Lung (tissue), 11 donors: ENCODE measurements at regions not wholly inside any gene's neighbourhood (a gene's known extent, or its start where the extent isn't known, plus 50 kb on each side); places are given as distances from the start of the nearest gene placed in this dataset.

Source experiments
- ATAC-seq: fragments of 200-7000 bp; cut with Tn5 transposase; one replicate; pipeline ENCODE4 v1.9.1; 2020; ENCODE audit warnings: moderate number of reproducible peaks; ENCODE audit not compliant: insufficient read depth, low FRiP score
- DNase-seq, 3 donors: peaks; one replicate each; pipeline ENCODE4 v3.0.0-alpha.2; 2013 to 2017
- H3K27ac ChIP-seq, 2 donors: one replicate each; pipeline ENCODE4 v1.5.1; 2013; ENCODE audit warnings: mild to moderate bottlenecking in 2 of 2, moderate library complexity in 2 of 2, control low read depth in 1 of 2, inconsistent platforms in 1 of 2, low read depth in 1 of 2, low read length in 1 of 2
- H3K27me3 ChIP-seq, 3 donors: one replicate each; pipeline ENCODE4 v1.5.1; 2013; ENCODE audit warnings: low read length in 2 of 3; ENCODE audit not compliant: control insufficient read depth in 3 of 3, insufficient read depth in 3 of 3
- H3K36me3 ChIP-seq, 4 donors: one replicate each; pipeline ENCODE4 v1.5.1; 2013; ENCODE audit warnings: low read length in 4 of 4, mild to moderate bottlenecking in 1 of 4, moderate library complexity in 1 of 4; ENCODE audit not compliant: control insufficient read depth in 4 of 4, insufficient read depth in 4 of 4
- H3K4me1 ChIP-seq, 5 donors: one replicate each; pipeline ENCODE4 v1.5.1; 2013; ENCODE audit warnings: low read length in 5 of 5, mild to moderate bottlenecking in 2 of 5, moderate library complexity in 1 of 5; ENCODE audit not compliant: control insufficient read depth in 5 of 5, insufficient read depth in 5 of 5
- H3K4me3 ChIP-seq: one replicate; pipeline ENCODE4 v1.5.1; 2013; ENCODE audit warnings: mild to moderate bottlenecking, control low read depth, moderate library complexity
- H3K9ac ChIP-seq, 2 donors: one replicate each; pipeline ENCODE4 v1.5.1; 2013; ENCODE audit warnings: low read length in 2 of 2, control low read depth in 1 of 2; ENCODE audit not compliant: insufficient read depth in 1 of 2
- H3K9me3 ChIP-seq, 4 donors: one replicate each; pipeline ENCODE4 v1.5.1; 2013; ENCODE audit warnings: low read length in 3 of 4, mild to moderate bottlenecking in 1 of 4, moderate library complexity in 1 of 4; ENCODE audit not compliant: control insufficient read depth in 4 of 4, insufficient read depth in 3 of 4
- CTCF ChIP-seq: IDR thresholded peaks from 2 replicates; pipeline ENCODE4 v1.5.1; 2012; ENCODE audit warnings: mild to moderate bottlenecking; ENCODE audit errors: control extremely low read depth, extremely low read depth
- WGBS, 2 donors: extraction: QIAGEN DNeasy Blood & Tissue Kit; methylation state at CpG; one replicate each; pipeline ENCODE4 v1.1.7; 2013; 5-methylcytosine and 5-hydroxymethylcytosine counted together
- donor health status: control.
- donor health status: control.
- donor health status: Bipolar disorder and iron deficiency.
- donor health status: healthy.
- donor health status: DM: yes; HTN: yes; CAD: no.

- WGBS, 2 donors: 55 to 69% methylated on average over 2 of the region's 2 CpGs
- no peak overlapping the region for H3K27ac ChIP-seq
- no peak for TF ChIP-seq CTCF
- no peaks in the 10 kb centered on the region for H3K4me1 ChIP-seq
- no peaks in the 10 kb centered on the region for H3K27me3 ChIP-seq
- ATAC-seq: no peak
- no peaks in the 10 kb centered on the region for H3K36me3 ChIP-seq
- no peak overlapping the region for H3K9ac ChIP-seq
- DNase-seq: no peak
- no peak overlapping the region for H3K4me3 ChIP-seq
- no peaks in the 10 kb centered on the region for H3K9me3 ChIP-seq
These were observed 71.4 kb upstream of the CAST start for GRCh38 chr5:96590796-96591195.

- H3K4me3 ChIP-seq: no peak overlapping the region
- WGBS, 2 donors: 89% methylated on average over 6 of the region's 6 CpGs
- peaks cover 0 to 5% (median 0%) of the 10 kb centered on the region in 3 donors for H3K27me3 ChIP-seq
- H3K4me1 ChIP-seq: no peaks in the 10 kb centered on the region
- ATAC-seq: no peak
- no peak for TF ChIP-seq CTCF
- no peak overlapping the region for H3K9ac ChIP-seq
- H3K36me3 ChIP-seq: no peaks in the 10 kb centered on the region
- no peak overlapping the region for H3K27ac ChIP-seq
- DNase-seq: no peak
- no peaks in the 10 kb centered on the region for H3K9me3 ChIP-seq
These were observed 66.7 kb upstream of the CAST start for GRCh38 chr5:96595300-96596090.

- no peak for ATAC-seq
- H3K9me3 ChIP-seq: no peaks in the 10 kb centered on the region
- TF ChIP-seq CTCF: no peak
- peaks cover 0 to 5% (median 0%) of the 10 kb centered on the region in 3 donors for H3K27me3 ChIP-seq
- WGBS, 2 donors: 67 to 88% methylated on average over 4 of the region's 4 CpGs
- H3K4me1 ChIP-seq: no peaks in the 10 kb centered on the region
- DNase-seq: no peak
- H3K9ac ChIP-seq: no peak overlapping the region
- H3K27ac ChIP-seq: no peak overlapping the region
- no peaks in the 10 kb centered on the region for H3K36me3 ChIP-seq
- no peak overlapping the region for H3K4me3 ChIP-seq
These were observed 64.6 kb upstream of the CAST start for GRCh38 chr5:96597438-96598020.
